Naive thymus-derived CD8-positive, alpha-beta T cell (primary cell): ENCODE measurements at regions not wholly inside any gene's neighbourhood (a gene's known extent, or its start where the extent isn't known, plus 50 kb on each side); places are given as distances from the start of the nearest gene placed in this dataset.
"Not testable (repeated sequence)": the region's sequence is repeated elsewhere in the genome, so short reads cannot be mapped to it uniquely, and the experiment has no call there.

Experiments used
- ATAC-seq, 2 donors: fragments of 150-1000 bp; cut with Tn5 transposase in 1 of 2; sonication (Bioruptor Pico), chemical (Tn5 transposase) in 1 of 2; 1 replicate in 1 of 2; 2 replicates in 1 of 2; pipeline ENCODE4 v1.10.0; 2021; ENCODE audit warnings: mild to moderate bottlenecking in 2 of 2, moderate library complexity in 2 of 2
- POLR2A ChIA-PET: fragments of 350-600 bp; sonication (Branson Sonifier 250); formaldehyde crosslinking; loops from one replicate; lab custom pipeline; 2021; ENCODE audit warnings: antibody characterized with exemption; lab: Charles Lee
- DNase-seq, 10 donors: peaks; one replicate each; pipeline versions ENCODE4 v3.0.0 to v3.0.0-alpha.2; 2020 to 2022
- H3K27ac Mint-ChIP-seq, 10 donors: one replicate each; pipeline ENCODE4 v1.8.0; 2020 to 2022; ENCODE audit warnings: mild to moderate bottlenecking in 10 of 10, mixed read lengths in 10 of 10, moderate library complexity in 4 of 10, inconsistent platforms in 1 of 10
- H3K27me3 Mint-ChIP-seq, 5 donors: one replicate each; pipeline ENCODE4 v1.8.0; 2021 to 2022; ENCODE audit warnings: mixed read lengths in 5 of 5
- H3K36me3 Mint-ChIP-seq, 3 donors: one replicate each; pipeline ENCODE4 v1.8.0; 2020 to 2022; ENCODE audit warnings: mixed read lengths in 3 of 3, mild to moderate bottlenecking in 2 of 3, inconsistent platforms in 1 of 3
- H3K4me1 Mint-ChIP-seq, 4 donors: one replicate each; pipeline ENCODE4 v1.8.0; 2021 to 2022; ENCODE audit warnings: mixed read lengths in 4 of 4
- H3K4me3 Mint-ChIP-seq, 10 donors: one replicate each; pipeline ENCODE4 v1.8.0; 2020 to 2022; ENCODE audit warnings: mild to moderate bottlenecking in 10 of 10, mixed read lengths in 10 of 10, moderate library complexity in 6 of 10, inconsistent platforms in 1 of 10
- H3K9me3 Mint-ChIP-seq, 9 donors: one replicate each; pipeline ENCODE4 v1.8.0; 2020 to 2022; ENCODE audit warnings: mixed read lengths in 9 of 9, mild to moderate bottlenecking in 3 of 9, inconsistent platforms in 1 of 9, moderate library complexity in 1 of 9

GRCh38 chr2:239797316-239797715 is 227.8 kb downstream of the NDUFA10 start:
- Mint-ChIP-seq H3K9me3 (peaks cover 0 to 24% (median 0%) of the 10 kb centered on the region in 9 donors), H3K4me3 (no peak overlapping the region), H3K27me3 (peaks cover 0 to 11% (median 4%) of the 10 kb centered on the region in 5 donors), H3K36me3 (peaks cover 0 to 9% (median 1%) of the 10 kb centered on the region in 3 donors), H3K4me1 (no peaks in the 10 kb centered on the region), H3K27ac (peak overlapping the region in 1 of 10 donors; percentile 15)
- DNase-seq, result no peak
- POLR2A ChIA-PET, result no interaction called here
- ATAC-seq, result no peak

- H3K27me3 Mint-ChIP-seq, H3K4me1 Mint-ChIP-seq, ATAC-seq, H3K4me3 Mint-ChIP-seq, H3K36me3 Mint-ChIP-seq, POLR2A ChIA-PET, H3K27ac Mint-ChIP-seq: not testable (repeated sequence)
- DNase-seq, result peak in 1 of 10 donors; percentile 3
- H3K9me3 Mint-ChIP-seq, result peaks cover 0 to 24% (median 0%) of the 10 kb centered on the region in 9 donors
Observed at GRCh38 chr2:239795761-239796160, 229.4 kb downstream of the NDUFA10 start.

GRCh38 chr2:239793836-239794235 is 231.3 kb downstream of the NDUFA10 start:
- peaks cover 0 to 9% (median 1%) of the 10 kb centered on the region in 3 donors for H3K36me3 Mint-ChIP-seq
- H3K27ac Mint-ChIP-seq, result no peak overlapping the region
- H3K27me3 Mint-ChIP-seq, result peaks cover 0 to 5% (median 0%) of the 10 kb centered on the region in 5 donors
- no peak for ATAC-seq
- H3K4me3 Mint-ChIP-seq, result no peak overlapping the region
- H3K9me3 Mint-ChIP-seq, result peaks cover 0 to 24% (median 0%) of the 10 kb centered on the region in 9 donors
- no peaks in the 10 kb centered on the region for H3K4me1 Mint-ChIP-seq
- DNase-seq, result no peak
- POLR2A ChIA-PET, result no interaction called here

GRCh38 chr2:239793086-239793485 is 232.1 kb downstream of the NDUFA10 start:
- Mint-ChIP-seq H3K36me3 (peaks cover 0 to 9% (median 1%) of the 10 kb centered on the region in 3 donors), H3K9me3 (peaks cover 0 to 24% (median 0%) of the 10 kb centered on the region in 9 donors), H3K27me3 (peaks cover 0 to 4% (median 0%) of the 10 kb centered on the region in 5 donors), H3K4me3 (no peak overlapping the region), H3K27ac (no peak overlapping the region), H3K4me1 (no peaks in the 10 kb centered on the region)
- ATAC-seq (no peak), DNase-seq (no peak)
- POLR2A ChIA-PET, result no interaction called here

- POLR2A ChIA-PET, result no interaction called here
- Mint-ChIP-seq H3K9me3 (peaks cover 0 to 23% (median 0%) of the 10 kb centered on the region in 9 donors), H3K27ac (no peak overlapping the region), H3K4me3 (no peak overlapping the region), H3K36me3 (peaks cover 0 to 8% (median 1%) of the 10 kb centered on the region in 3 donors), H3K4me1 (no peaks in the 10 kb centered on the region), H3K27me3 (peaks cover 0 to 4% (median 0%) of the 10 kb centered on the region in 5 donors)
- DNase-seq (no peak), ATAC-seq (no peak)
Observed at GRCh38 chr2:239792405-239793084, 232.6 kb downstream of the NDUFA10 start.

- Mint-ChIP-seq H3K4me1 (no peaks in the 10 kb centered on the region), H3K36me3 (no peaks in the 10 kb centered on the region), H3K9me3 (peaks cover 0 to 15% (median 0%) of the 10 kb centered on the region in 9 donors), H3K27me3 (no peaks in the 10 kb centered on the region), H3K4me3 (no peak overlapping the region), H3K27ac (no peak overlapping the region)
- no peak for ATAC-seq
- POLR2A ChIA-PET, result no interaction called here
- DNase-seq, result no peak
Observed at GRCh38 chr2:239791526-239792404, 233.4 kb downstream of the NDUFA10 start.

- no peak for ATAC-seq
- POLR2A ChIA-PET, result no interaction called here
Observed at GRCh38 chr2:239790721-239791120, 234.4 kb downstream of the NDUFA10 start.

GRCh38 chr2:239790313-239790712 is 234.8 kb downstream of the NDUFA10 start:
- Mint-ChIP-seq H3K9me3 (peaks cover 3 to 20% (median 7%) of the 10 kb centered on the region in 9 donors), H3K36me3 (peaks cover 0 to 10% (median 3%) of the 10 kb centered on the region in 3 donors), H3K27ac (no peak overlapping the region), H3K4me3 (no peak overlapping the region), H3K4me1 (no peaks in the 10 kb centered on the region), H3K27me3 (peaks cover 0 to 6% (median 0%) of the 10 kb centered on the region in 5 donors)
- DNase-seq (no peak), ATAC-seq (no peak)
- POLR2A ChIA-PET, result no interaction called here

More at GRCh38 chr2:239790721-239791120, 234.4 kb downstream of the NDUFA10 start:
- Mint-ChIP-seq H3K27me3 (peaks cover 0 to 5% (median 0%) of the 10 kb centered on the region in 5 donors), H3K9me3 (peaks cover 3 to 19% (median 8%) of the 10 kb centered on the region in 9 donors), H3K36me3 (peaks cover 0 to 8% (median 3%) of the 10 kb centered on the region in 3 donors), H3K27ac (no peak overlapping the region), H3K4me3 (no peak overlapping the region), H3K4me1 (no peaks in the 10 kb centered on the region)
- DNase-seq, result no peak

GRCh38 chr2:239789711-239790110 is 235.4 kb downstream of the NDUFA10 start:
- ATAC-seq (no peak), DNase-seq (peak in 1 of 10 donors; percentile 14)
- Mint-ChIP-seq H3K4me1 (no peaks in the 10 kb centered on the region), H3K4me3 (no peak overlapping the region), H3K27me3 (peaks cover 0 to 6% (median 0%) of the 10 kb centered on the region in 5 donors), H3K9me3 (peaks cover 6 to 21% (median 8%) of the 10 kb centered on the region in 9 donors), H3K27ac (peak overlapping the region in 1 of 10 donors; percentile 11), H3K36me3 (peaks cover 0 to 15% (median 3%) of the 10 kb centered on the region in 3 donors)
- POLR2A ChIA-PET, result no interaction called here

- Mint-ChIP-seq H3K9me3 (peaks cover 6 to 21% (median 8%) of the 10 kb centered on the region in 9 donors), H3K4me3 (no peak overlapping the region), H3K27ac (no peak overlapping the region), H3K36me3 (peaks cover 0 to 15% (median 3%) of the 10 kb centered on the region in 3 donors), H3K4me1 (no peaks in the 10 kb centered on the region), H3K27me3 (peaks cover 0 to 6% (median 3%) of the 10 kb centered on the region in 5 donors)
- POLR2A ChIA-PET, result no interaction called here
- DNase-seq (no peak), ATAC-seq (no peak)
Observed at GRCh38 chr2:239788576-239789098, 236.5 kb downstream of the NDUFA10 start.

GRCh38 chr2:239787538-239788050 is 237.5 kb downstream of the NDUFA10 start:
- POLR2A ChIA-PET, result no interaction called here
- Mint-ChIP-seq H3K9me3 (peaks cover 6 to 21% (median 8%) of the 10 kb centered on the region in 9 donors), H3K36me3 (peaks cover 0 to 15% (median 3%) of the 10 kb centered on the region in 3 donors), H3K27me3 (peaks cover 3 to 8% (median 4%) of the 10 kb centered on the region in 5 donors), H3K4me1 (no peaks in the 10 kb centered on the region), H3K27ac (no peak overlapping the region), H3K4me3 (no peak overlapping the region)
- no peak for ATAC-seq
- DNase-seq, result no peak

- Mint-ChIP-seq H3K4me3 (no peak overlapping the region), H3K36me3 (peaks cover 0 to 15% (median 3%) of the 10 kb centered on the region in 3 donors), H3K4me1 (no peaks in the 10 kb centered on the region), H3K9me3 (peaks cover 6 to 21% (median 8%) of the 10 kb centered on the region in 9 donors), H3K27me3 (peaks cover 3 to 8% (median 4%) of the 10 kb centered on the region in 5 donors), H3K27ac (no peak overlapping the region)
- POLR2A ChIA-PET, result no interaction called here
- ATAC-seq (no peak), DNase-seq (no peak)
Observed at GRCh38 chr2:239786791-239787190, 238.4 kb downstream of the NDUFA10 start.
